ENCODE measurements at regions not wholly inside any gene's neighbourhood (a gene's known extent, or its start where the extent isn't known, plus 50 kb on each side); places are given as distances from the start of the nearest gene placed in this dataset.

- DNase-seq (ENCODE audit: low read depth in 2 of 2), result no peak
- Histone ChIP-seq H3K4me1 (ENCODE audit: control insufficient read depth, extremely low read depth, insufficient read depth, low read length) (no peaks in the 10 kb centered on the region), H3K4me3 (replicated peaks in 1 of 4; ENCODE audit: control extremely low read depth in 1 of 4, insufficient read depth in 1 of 4, low read depth in 3 of 4, low read length in 4 of 4) (no peak overlapping the region), H3K9ac (ENCODE audit: insufficient read depth, low read length) (no peak overlapping the region), H3K9me3 (ENCODE audit: control insufficient read depth, insufficient read depth, low read depth, low read length) (no peaks in the 10 kb centered on the region), H2AFZ (ENCODE audit: low read length) (no peak overlapping the region), H3K36me3 (ENCODE audit: control insufficient read depth, insufficient read depth, low read length) (no peaks in the 10 kb centered on the region), H3K27me3 (ENCODE audit: control insufficient read depth, insufficient read depth, low read length) (no peaks in the 10 kb centered on the region), H4K20me1 (ENCODE audit: control insufficient read depth, extremely low read depth, insufficient read depth, low read length) (no peaks in the 10 kb centered on the region), H3K27ac (ENCODE audit: insufficient read depth, low read length) (no peak overlapping the region), H3K4me2 (ENCODE audit: extremely low read depth, insufficient read depth, low read length) (no peak overlapping the region), H3K79me2 (ENCODE audit: control insufficient read depth, insufficient read depth, low read length) (no peaks in the 10 kb centered on the region)
- TF ChIP-seq EZH2 (IDR thresholded peaks at IDR 0.05; ENCODE audit: low read length, missing control alignments) (no peak), CTCF (conservative IDR thresholded peaks at IDR 0.05 in 1 of 2, IDR thresholded peaks at IDR 0.05 in 1 of 2; ENCODE audit: low read depth in 1 of 2, low read length in 2 of 2) (no peak)
Observed at GRCh38 chr13:78376822-78377221, 226.5 kb downstream of the POU4F1 start.

DNA sequence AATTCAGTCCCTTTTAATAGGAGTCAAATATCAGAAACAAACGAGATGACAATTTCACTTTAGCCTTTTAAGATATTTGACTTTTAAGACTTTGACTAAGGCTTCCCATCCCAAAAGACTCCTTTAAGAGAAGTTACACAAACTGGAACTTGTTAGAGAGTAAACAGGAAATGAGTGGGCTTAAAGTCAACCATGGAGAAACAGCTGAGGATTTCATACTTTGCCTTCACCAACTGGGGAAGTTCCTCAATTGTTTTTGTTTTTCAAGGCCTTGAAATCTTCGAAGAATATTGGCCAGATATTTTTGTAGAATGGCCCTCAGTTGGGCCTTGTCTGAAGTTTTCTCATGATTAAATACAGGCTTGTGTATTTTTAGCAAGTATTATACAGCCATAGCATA is 227.3 kb downstream of the POU4F1 start:
- TF ChIP-seq CTCF (conservative IDR thresholded peaks at IDR 0.05 in 1 of 2, IDR thresholded peaks at IDR 0.05 in 1 of 2; ENCODE audit: low read depth in 1 of 2, low read length in 2 of 2) (no peak), EZH2 (IDR thresholded peaks at IDR 0.05; ENCODE audit: low read length, missing control alignments) (no peak)
- no peaks in the 10 kb centered on the region for H3K79me2 ChIP-seq (ENCODE audit: control insufficient read depth, insufficient read depth, low read length)
- no peak for DNase-seq (ENCODE audit: low read depth in 2 of 2)
- no peak overlapping the region for H3K9ac ChIP-seq (ENCODE audit: insufficient read depth, low read length)
- H3K9me3 ChIP-seq (ENCODE audit: control insufficient read depth, insufficient read depth, low read depth, low read length), result no peaks in the 10 kb centered on the region
- H3K36me3 ChIP-seq (ENCODE audit: control insufficient read depth, insufficient read depth, low read length), result no peaks in the 10 kb centered on the region
- no peaks in the 10 kb centered on the region for H3K27me3 ChIP-seq (ENCODE audit: control insufficient read depth, insufficient read depth, low read length)
- H3K4me2 ChIP-seq (ENCODE audit: extremely low read depth, insufficient read depth, low read length), result no peak overlapping the region
- no peak overlapping the region for H3K4me3 ChIP-seq (replicated peaks in 1 of 4; ENCODE audit: control extremely low read depth in 1 of 4, insufficient read depth in 1 of 4, low read depth in 3 of 4, low read length in 4 of 4)
- no peaks in the 10 kb centered on the region for H3K4me1 ChIP-seq (ENCODE audit: control insufficient read depth, extremely low read depth, insufficient read depth, low read length)
- H3K27ac ChIP-seq (ENCODE audit: insufficient read depth, low read length), result no peak overlapping the region
- no peaks in the 10 kb centered on the region for H4K20me1 ChIP-seq (ENCODE audit: control insufficient read depth, extremely low read depth, insufficient read depth, low read length)
- no peak overlapping the region for H2AFZ ChIP-seq (ENCODE audit: low read length)

- no peak overlapping the region for H3K27ac ChIP-seq (ENCODE audit: insufficient read depth, low read length)
- no peak overlapping the region for H3K4me2 ChIP-seq (ENCODE audit: extremely low read depth, insufficient read depth, low read length)
- H3K4me1 ChIP-seq (ENCODE audit: control insufficient read depth, extremely low read depth, insufficient read depth, low read length), result no peaks in the 10 kb centered on the region
- H3K9me3 ChIP-seq (ENCODE audit: control insufficient read depth, insufficient read depth, low read depth, low read length), result no peaks in the 10 kb centered on the region
- DNase-seq (ENCODE audit: low read depth in 2 of 2), result peak in 1 of 2 donors; percentile 73
- no peak overlapping the region for H3K9ac ChIP-seq (ENCODE audit: insufficient read depth, low read length)
- H4K20me1 ChIP-seq (ENCODE audit: control insufficient read depth, extremely low read depth, insufficient read depth, low read length), result no peaks in the 10 kb centered on the region
- H3K27me3 ChIP-seq (ENCODE audit: control insufficient read depth, insufficient read depth, low read length), result no peaks in the 10 kb centered on the region
- TF ChIP-seq EZH2 (IDR thresholded peaks at IDR 0.05; ENCODE audit: low read length, missing control alignments), result no peak
- no peak for TF ChIP-seq CTCF (conservative IDR thresholded peaks at IDR 0.05 in 1 of 2, IDR thresholded peaks at IDR 0.05 in 1 of 2; ENCODE audit: low read depth in 1 of 2, low read length in 2 of 2)
- no peak overlapping the region for H2AFZ ChIP-seq (ENCODE audit: low read length)
- no peaks in the 10 kb centered on the region for H3K79me2 ChIP-seq (ENCODE audit: control insufficient read depth, insufficient read depth, low read length)
- H3K36me3 ChIP-seq (ENCODE audit: control insufficient read depth, insufficient read depth, low read length), result no peaks in the 10 kb centered on the region
- no peak overlapping the region for H3K4me3 ChIP-seq (replicated peaks in 1 of 4; ENCODE audit: control extremely low read depth in 1 of 4, insufficient read depth in 1 of 4, low read depth in 3 of 4, low read length in 4 of 4)
Observed at GRCh38 chr13:78372581-78372980, 230.8 kb downstream of the POU4F1 start.

Measured in fibroblast of lung (primary cell).